H1 (cell line): ENCODE measurements at regions not wholly inside any gene's neighbourhood (a gene's known extent, or its start where the extent isn't known, plus 50 kb on each side); places are given as distances from the start of the nearest gene placed in this dataset.

ENCODE experiments used
- CTCF ChIA-PET: fragments of 300-600 bp; sonication (Branson Sonifier 250); formaldehyde crosslinking; loops from one replicate; lab custom pipeline; 2021; ENCODE audit not compliant: partially characterized antibody; lab: Charles Lee
- POLR2A ChIA-PET: fragments of 300-600 bp; sonication (Branson Sonifier 250); formaldehyde crosslinking; loops from one replicate; lab custom pipeline; 2021; ENCODE audit warnings: inconsistent platforms; ENCODE audit not compliant: partially characterized antibody; lab: Charles Lee
- DNase-seq, 2 experiments: peaks; one replicate each; pipeline versions ENCODE4 v3.0.0 to v3.0.0-alpha.2; 2010 to 2022; ENCODE audit warnings: low spot score in 2 of 2, low read depth in 1 of 2, mixed read lengths in 1 of 2
- FAIRE-seq: peaks from 2 replicates; lab custom pipeline; 2011; peaks lifted over from hg19 to GRCh38; lab: Jason Lieb, UNC
- H2AFZ ChIP-seq: 2 replicates; pipeline ENCODE4 v1.8.1; 2012; ENCODE audit warnings: low read length, inconsistent platforms
- H2AK5ac ChIP-seq: 2 replicates; pipeline ENCODE4 v1.6.1; 2013; ENCODE audit warnings: low read depth, low read length
- H2BK120ac ChIP-seq: replicated peaks from 2 replicates; pipeline ENCODE3; 2013; ENCODE audit warnings: low read depth, low read length, inconsistent platforms
- H2BK12ac ChIP-seq: 2 replicates; pipeline ENCODE4 v1.6.1; 2013; ENCODE audit warnings: low read depth, low read length
- H2BK15ac ChIP-seq: 2 replicates; pipeline ENCODE4 v1.6.1; 2013; ENCODE audit warnings: low read length
- H2BK20ac ChIP-seq: 2 replicates; pipeline ENCODE4 v1.6.1; 2013; ENCODE audit warnings: low read length
- H2BK5ac ChIP-seq: 2 replicates; pipeline ENCODE4 v1.6.1; 2013; ENCODE audit warnings: low read depth, low read length
- H3K14ac ChIP-seq: 2 replicates; pipeline ENCODE4 v1.6.1; 2013; ENCODE audit warnings: inconsistent platforms; ENCODE audit not compliant: insufficient read length
- H3K18ac ChIP-seq: 2 replicates; pipeline ENCODE4 v1.6.1; 2013; ENCODE audit warnings: low read length; ENCODE audit errors: extremely low read depth
- H3K23ac ChIP-seq: 2 replicates; pipeline ENCODE4 v1.6.1; 2013; ENCODE audit warnings: inconsistent platforms; ENCODE audit not compliant: insufficient read length
- H3K23me2 ChIP-seq: 2 replicates; pipeline ENCODE4 v1.6.1; 2013; ENCODE audit warnings: low read depth, low read length
- H3K27ac ChIP-seq: 2 replicates; pipeline ENCODE4 v1.6.1; 2011; ENCODE audit warnings: low read depth, low read length, inconsistent platforms
- H3K27me3 ChIP-seq, 4 experiments: replicated peaks in 1 of 4; 1 replicate in 1 of 4; 2 replicates in 3 of 4; pipeline versions ENCODE4 v1.6.1 to v1.8.1; 2011 to 2013; ENCODE audit warnings: low read length in 3 of 4, mild to moderate bottlenecking in 3 of 4, inconsistent platforms in 2 of 4, mixed read lengths in 2 of 4, moderate library complexity in 1 of 4; ENCODE audit not compliant: control insufficient read depth in 3 of 4, insufficient read depth in 3 of 4; ENCODE audit errors: extremely low read depth in 1 of 4
- H3K36me3 ChIP-seq, 4 experiments: 2 replicates each; pipeline versions ENCODE4 v1.6.1 to v1.8.1; 2011 to 2013; ENCODE audit warnings: mild to moderate bottlenecking in 4 of 4, low read length in 3 of 4, moderate library complexity in 2 of 4, control low read depth in 1 of 4, inconsistent platforms in 1 of 4; ENCODE audit not compliant: insufficient read depth in 4 of 4, control insufficient read depth in 2 of 4
- H3K4ac ChIP-seq: replicated peaks from 2 replicates; pipeline ENCODE3; 2013; ENCODE audit warnings: low read length, low read depth, mixed read lengths, inconsistent platforms; ENCODE audit not compliant: insufficient read length
- H3K4me1 ChIP-seq, 4 experiments: replicated peaks in 1 of 4; 1 replicate in 1 of 4; 2 replicates in 3 of 4; pipeline versions ENCODE4 v1.6.1 to v1.8.1; 2011 to 2013; ENCODE audit warnings: low read length in 3 of 4, inconsistent platforms in 2 of 4, mixed read lengths in 1 of 4; ENCODE audit not compliant: insufficient read depth in 4 of 4, control insufficient read depth in 3 of 4
- H3K4me2 ChIP-seq, 2 experiments: 2 replicates each; pipeline versions ENCODE4 v1.6.1 to v1.8.1; 2011 to 2013; ENCODE audit warnings: low read depth in 2 of 2, low read length in 2 of 2, control low read depth in 1 of 2, inconsistent platforms in 1 of 2, mild to moderate bottlenecking in 1 of 2; ENCODE audit not compliant: insufficient read depth in 1 of 2
- H3K4me3 ChIP-seq, 4 experiments: fragments of 200-600, 300-600 bp in 1 of 4; sonication (generic), shearing (Covaris generic), sonication (Bioruptor Twin) in 1 of 4; 2 replicates each; pipeline versions ENCODE4 v1.5.1 to v1.8.1; 2011 to 2016; ENCODE audit warnings: low read length in 4 of 4, low read depth in 3 of 4, control low read depth in 2 of 4, inconsistent platforms in 2 of 4, mild to moderate bottlenecking in 2 of 4, mixed read lengths in 1 of 4, moderate library complexity in 1 of 4; ENCODE audit not compliant: insufficient read depth in 2 of 4; ENCODE audit errors: extremely low read depth in 1 of 4
- H3K56ac ChIP-seq: replicated peaks from 2 replicates; pipeline ENCODE3; 2013; ENCODE audit warnings: low read depth, mild to moderate bottlenecking, mixed read lengths, low read length, inconsistent platforms; ENCODE audit not compliant: insufficient read length
- H3K79me1 ChIP-seq: 2 replicates; pipeline ENCODE4 v1.6.1; 2013; ENCODE audit warnings: low read depth, low read length, control low read depth
- H3K79me2 ChIP-seq, 2 experiments: 2 replicates each; pipeline versions ENCODE4 v1.6.1 to v1.8.1; 2012 to 2013; ENCODE audit warnings: low read length in 2 of 2, mild to moderate bottlenecking in 2 of 2, inconsistent platforms in 1 of 2; ENCODE audit not compliant: insufficient read depth in 2 of 2, control insufficient read depth in 1 of 2
- H3K9ac ChIP-seq, 4 experiments: replicated peaks in 1 of 4; 1 replicate in 1 of 4; 2 replicates in 3 of 4; pipeline versions ENCODE4 v1.6.1 to v1.8.1; 2011 to 2013; ENCODE audit warnings: low read depth in 3 of 4, low read length in 3 of 4, control low read depth in 2 of 4, mild to moderate bottlenecking in 2 of 4, moderate library complexity in 2 of 4, inconsistent platforms in 1 of 4; ENCODE audit errors: extremely low read depth in 1 of 4
- H3K9me3 ChIP-seq, 2 experiments: 2 replicates each; pipeline versions ENCODE4 v1.6.1 to v1.8.1; 2012 to 2013; ENCODE audit warnings: mild to moderate bottlenecking in 2 of 2, moderate library complexity in 2 of 2, control low read depth in 1 of 2, inconsistent platforms in 1 of 2, low read depth in 1 of 2, low read length in 1 of 2, mixed read lengths in 1 of 2; ENCODE audit not compliant: insufficient read depth in 2 of 2
- H4K20me1 ChIP-seq, 2 experiments: replicated peaks in 1 of 2; 2 replicates each; pipeline versions ENCODE3 to v1.8.1; 2011 to 2013; ENCODE audit warnings: inconsistent platforms in 2 of 2, low read length in 2 of 2, mild to moderate bottlenecking in 1 of 2; ENCODE audit not compliant: insufficient read depth in 2 of 2, control insufficient read depth in 1 of 2
- H4K5ac ChIP-seq: 2 replicates; pipeline ENCODE4 v1.6.1; 2013; ENCODE audit warnings: low read length, low read depth, mixed read lengths, inconsistent platforms; ENCODE audit not compliant: insufficient read length
- H4K8ac ChIP-seq: 2 replicates; pipeline ENCODE4 v1.8.0; 2013; ENCODE audit warnings: mild to moderate bottlenecking, moderate library complexity, low read length, inconsistent platforms; ENCODE audit not compliant: insufficient read depth; ENCODE audit errors: extremely low read depth
- H4K91ac ChIP-seq: replicated peaks from 2 replicates; pipeline ENCODE3; 2013; ENCODE audit warnings: low read length, mixed read lengths, inconsistent platforms; ENCODE audit not compliant: insufficient read length
- ATF3 ChIP-seq: IDR thresholded peaks from 2 replicates; pipeline ENCODE4 v1.6.1; 2011; ENCODE audit warnings: low read depth, mild to moderate bottlenecking, low read length; ENCODE audit not compliant: insufficient read depth
- CBX8 ChIP-seq: fragments of 300-800, 300-1000 bp; sonication (generic); IDR thresholded peaks from 2 replicates; pipeline ENCODE4 v1.7.1; 2016; ENCODE audit warnings: low read depth, low read length, borderline replicate concordance
- CHD2 ChIP-seq: IDR thresholded peaks from 2 replicates; pipeline ENCODE4 v1.6.1; 2012; ENCODE audit warnings: low read length, improper control_type of control experiment
- CTBP2 ChIP-seq: IDR thresholded peaks from 2 replicates; pipeline ENCODE4 v1.7.0; 2011; ENCODE audit warnings: borderline replicate concordance, mild to moderate bottlenecking, moderate library complexity, mixed read lengths, low read length; ENCODE audit not compliant: insufficient read depth, insufficient read length
- EZH2 ChIP-seq: fragments of 200-600 bp; sonication (generic); IDR thresholded peaks from 2 replicates; pipeline ENCODE4 v1.7.1; 2012; ENCODE audit warnings: low read depth, mild to moderate bottlenecking, moderate library complexity, low read length, inconsistent platforms; ENCODE audit not compliant: severe bottlenecking
- MAFK ChIP-seq: IDR thresholded peaks from 2 replicates; pipeline ENCODE4 v1.6.1; 2012; ENCODE audit warnings: low read depth, mild to moderate bottlenecking, improper control_type of control experiment, low read length
- POLR2A ChIP-seq, 2 experiments: IDR thresholded peaks; 1 replicate in 1 of 2; 2 replicates in 1 of 2; pipeline ENCODE4 v1.6.1; 2011; ENCODE audit warnings: low read depth in 2 of 2, low read length in 2 of 2, mild to moderate bottlenecking in 2 of 2; ENCODE audit errors: control extremely low read depth in 1 of 2
- SIN3A ChIP-seq, 2 experiments: IDR thresholded peaks in 1 of 2; conservative IDR thresholded peaks in 1 of 2; 2 replicates each; pipeline ENCODE4 v1.6.1; 2011 to 2012; ENCODE audit warnings: low read length in 2 of 2, improper control_type of control experiment in 1 of 2, low read depth in 1 of 2, mild to moderate bottlenecking in 1 of 2
- SIRT6 ChIP-seq: IDR thresholded peaks from one replicate; pipeline ENCODE4 v1.7.1; 2012; ENCODE audit warnings: low read length, inconsistent platforms
- SRF ChIP-seq: IDR thresholded peaks from 2 replicates; pipeline ENCODE4 v1.6.1; 2011; ENCODE audit warnings: mild to moderate bottlenecking, low read depth, low read length, moderate library complexity
- TAF1 ChIP-seq: IDR thresholded peaks from 2 replicates; pipeline ENCODE4 v1.6.1; 2011; ENCODE audit warnings: mild to moderate bottlenecking, low read depth, low read length
- TCF12 ChIP-seq: IDR thresholded peaks from 2 replicates; pipeline ENCODE4 v1.6.1; 2011; ENCODE audit warnings: low read depth, mild to moderate bottlenecking, low read length
- WGBS, 2 experiments: shearing (Covaris generic) in 1 of 2; methylation state at CpG; one replicate each; pipeline versions ENCODE4 v1.1.6 to v1.1.7; 2013 to 2015; ENCODE audit warnings: low lambda C conversion rate in 2 of 2, mixed read lengths in 2 of 2, inconsistent platforms in 1 of 2, low coverage in 1 of 2, missing lambda C conversion rate in 1 of 2; ENCODE audit not compliant: insufficient replicate concordance in 2 of 2, insufficient coverage in 1 of 2, insufficient read length in 1 of 2; ENCODE audit errors: extremely low coverage in 1 of 2, missing lambda C conversion rate in 1 of 2; 5-methylcytosine and 5-hydroxymethylcytosine counted together

DNA sequence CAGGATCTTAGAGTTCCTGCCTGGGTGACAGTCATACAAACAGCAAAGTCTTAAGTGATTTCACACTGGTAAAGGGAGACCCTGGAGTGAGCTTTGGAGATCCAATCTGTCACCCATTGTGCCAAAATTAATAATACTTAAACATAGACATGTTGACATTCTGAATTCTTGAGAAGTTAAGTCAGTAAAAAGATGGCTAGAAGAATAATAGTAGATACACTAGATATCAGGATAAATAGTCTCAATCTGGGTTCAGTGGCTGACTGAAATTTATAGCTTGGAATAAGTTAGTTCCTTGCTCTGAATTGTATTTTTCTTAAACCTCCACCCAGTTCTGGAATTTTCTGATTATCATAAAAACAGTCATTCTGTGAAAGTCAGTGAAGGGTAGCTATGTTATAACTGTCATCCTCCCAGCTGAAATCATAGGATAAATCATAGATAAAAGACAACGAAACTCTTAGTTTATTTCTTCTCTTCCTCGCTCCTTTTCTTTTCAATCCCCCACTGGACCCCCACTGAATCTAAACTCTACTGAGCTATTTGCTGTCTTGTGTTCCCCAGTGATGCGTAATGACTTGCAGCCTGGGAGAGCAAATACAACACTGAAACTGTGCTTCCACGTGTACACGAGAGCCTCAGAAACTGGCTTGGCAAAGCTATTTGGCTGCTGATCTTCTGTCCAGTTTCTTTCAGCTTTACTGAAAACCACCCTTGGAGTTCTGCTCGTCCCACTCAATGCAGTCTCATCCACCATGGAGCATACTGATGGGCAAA, 175.4 kb upstream of the TP63 start:
- TF ChIP-seq EZH2 (no peak), SIRT6 (no peak), TCF12 (no peak), ATF3 (no peak), POLR2A (IDR thresholded peaks at IDR 0.05; ENCODE audit: control extremely low read depth in 1 of 2, low read depth in 2 of 2, low read length in 2 of 2) (no peak), SRF (no peak), TAF1 (no peak), MAFK (no peak), CBX8 (no peak), CTBP2 (no peak), SIN3A (conservative IDR thresholded peaks at IDR 0.05 in 1 of 2, IDR thresholded peaks at IDR 0.05 in 1 of 2; ENCODE audit: low read depth in 1 of 2, low read length in 2 of 2) (no peak), CHD2 (no peak)
- TF ChIP-seq, all 59 proteins: peak for 0
- no peaks in the 10 kb centered on the region for H3K4me1 ChIP-seq
- H3K27me3 ChIP-seq: no peaks in the 10 kb centered on the region
- DNase-seq (no peak), FAIRE-seq (no peak)
- H2BK20ac ChIP-seq: no peak overlapping the region
- H3K4me2 ChIP-seq: no peak overlapping the region
- H3K36me3 ChIP-seq: no peaks in the 10 kb centered on the region
- ChIA-PET CTCF (interaction anchor here (0.6 to 0.9 kb wide), 2 partner anchors 183 to 846 kb away, joined by 3 to 4 read pairs; no protein-coding TSS in a partner anchor), POLR2A (no interaction called here)
- no peak overlapping the region for H2BK12ac ChIP-seq
- H3K23me2 ChIP-seq: no peaks in the 10 kb centered on the region
- no peaks in the 10 kb centered on the region for H3K79me2 ChIP-seq
- H4K8ac ChIP-seq: no peak overlapping the region
- 87% methylated on average over 6 of the region's 6 CpGs; no CpG with 5 or more reads in 1 of the 2 experiments for WGBS, 2 experiments
- H2BK15ac ChIP-seq: no peak overlapping the region
- no peak overlapping the region for H3K4me3 ChIP-seq
- H3K14ac ChIP-seq: no peak overlapping the region
- no peak overlapping the region for H3K27ac ChIP-seq
- H2BK120ac ChIP-seq: no peak overlapping the region
- no peak overlapping the region for H3K4ac ChIP-seq
- no peak overlapping the region for H2AK5ac ChIP-seq
- H4K20me1 ChIP-seq: no peaks in the 10 kb centered on the region
- H4K91ac ChIP-seq: no peak overlapping the region
- H2AFZ ChIP-seq: no peak overlapping the region
- no peak overlapping the region for H3K56ac ChIP-seq
- H3K79me1 ChIP-seq: no peaks in the 10 kb centered on the region
- no peak overlapping the region for H2BK5ac ChIP-seq
- H3K9me3 ChIP-seq: no peaks in the 10 kb centered on the region
- H4K5ac ChIP-seq: no peak overlapping the region
- no peak overlapping the region for H3K23ac ChIP-seq
- no peak overlapping the region for H3K18ac ChIP-seq
- H3K9ac ChIP-seq: no peak overlapping the region
